ENCODE measurements at regions not wholly inside any gene's neighbourhood (a gene's known extent, or its start where the extent isn't known, plus 50 kb on each side); places are given as distances from the start of the nearest gene placed in this dataset.

DNA sequence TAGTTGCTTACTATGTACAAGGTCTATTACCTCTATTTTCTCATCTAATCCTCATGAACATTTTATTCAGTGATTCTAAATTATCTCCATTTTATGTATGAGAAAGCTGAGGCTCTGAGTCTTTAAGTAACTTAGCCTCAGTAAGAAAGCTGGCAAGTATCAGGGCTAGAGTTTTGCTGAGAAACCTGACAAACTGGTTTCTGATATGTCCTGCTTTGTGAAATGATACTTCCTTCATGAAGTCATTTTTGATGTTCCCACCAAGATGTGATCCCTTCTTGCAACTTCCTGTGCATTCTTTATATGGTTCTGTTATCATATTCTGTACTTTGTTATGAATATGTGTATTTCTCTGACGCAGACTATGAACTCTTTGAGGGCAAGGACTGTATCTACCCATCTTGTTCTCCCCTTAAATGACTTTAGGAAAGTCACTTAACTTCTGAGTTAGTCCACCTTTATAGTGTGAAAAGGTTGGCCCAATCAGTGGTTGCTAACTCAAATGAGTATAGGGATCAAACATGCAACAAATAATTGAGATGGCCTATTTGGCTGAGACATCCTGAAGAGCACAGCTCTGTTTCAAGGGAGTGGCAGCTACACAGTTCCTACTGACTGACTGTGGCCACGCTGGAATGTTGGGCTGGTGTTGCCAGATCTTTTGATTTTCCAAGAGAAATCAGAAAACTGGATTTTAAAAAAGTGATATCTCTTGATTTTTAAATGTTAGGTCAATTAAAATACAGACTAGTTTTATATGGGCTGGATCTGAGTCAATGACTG is 127.9 kb upstream of the AMOT start:
- Histone ChIP-seq H3K36me3 (replicated peaks in 1 of 2; ENCODE audit: insufficient read depth in 1 of 2, low read depth in 2 of 2) (no peaks in the 10 kb centered on the region), H3K4me3 (no peak overlapping the region), H3K27me3 (no peaks in the 10 kb centered on the region), H3K27ac (no peak overlapping the region), H3K4me1 (no peaks in the 10 kb centered on the region), H3K9me3 (no peaks in the 10 kb centered on the region)
- no peak for DNase-seq
- TF ChIP-seq POLR2A (IDR thresholded peaks at IDR 0.05) = no peak
- TF ChIP-seq, protein P1, sequence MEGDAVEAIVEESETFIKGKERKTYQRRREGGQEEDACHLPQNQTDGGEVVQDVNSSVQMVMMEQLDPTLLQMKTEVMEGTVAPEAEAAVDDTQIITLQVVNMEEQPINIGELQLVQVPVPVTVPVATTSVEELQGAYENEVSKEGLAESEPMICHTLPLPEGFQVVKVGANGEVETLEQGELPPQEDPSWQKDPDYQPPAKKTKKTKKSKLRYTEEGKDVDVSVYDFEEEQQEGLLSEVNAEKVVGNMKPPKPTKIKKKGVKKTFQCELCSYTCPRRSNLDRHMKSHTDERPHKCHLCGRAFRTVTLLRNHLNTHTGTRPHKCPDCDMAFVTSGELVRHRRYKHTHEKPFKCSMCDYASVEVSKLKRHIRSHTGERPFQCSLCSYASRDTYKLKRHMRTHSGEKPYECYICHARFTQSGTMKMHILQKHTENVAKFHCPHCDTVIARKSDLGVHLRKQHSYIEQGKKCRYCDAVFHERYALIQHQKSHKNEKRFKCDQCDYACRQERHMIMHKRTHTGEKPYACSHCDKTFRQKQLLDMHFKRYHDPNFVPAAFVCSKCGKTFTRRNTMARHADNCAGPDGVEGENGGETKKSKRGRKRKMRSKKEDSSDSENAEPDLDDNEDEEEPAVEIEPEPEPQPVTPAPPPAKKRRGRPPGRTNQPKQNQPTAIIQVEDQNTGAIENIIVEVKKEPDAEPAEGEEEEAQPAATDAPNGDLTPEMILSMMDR (IDR thresholded peaks at IDR 0.05) = no peak
- no peak for ATAC-seq
- intact Hi-C loops (cut with DNase I) = no loop called here
- WGBS, 2 donors = 78 to 83% methylated on average over 2 of the region's 2 CpGs

DNA sequence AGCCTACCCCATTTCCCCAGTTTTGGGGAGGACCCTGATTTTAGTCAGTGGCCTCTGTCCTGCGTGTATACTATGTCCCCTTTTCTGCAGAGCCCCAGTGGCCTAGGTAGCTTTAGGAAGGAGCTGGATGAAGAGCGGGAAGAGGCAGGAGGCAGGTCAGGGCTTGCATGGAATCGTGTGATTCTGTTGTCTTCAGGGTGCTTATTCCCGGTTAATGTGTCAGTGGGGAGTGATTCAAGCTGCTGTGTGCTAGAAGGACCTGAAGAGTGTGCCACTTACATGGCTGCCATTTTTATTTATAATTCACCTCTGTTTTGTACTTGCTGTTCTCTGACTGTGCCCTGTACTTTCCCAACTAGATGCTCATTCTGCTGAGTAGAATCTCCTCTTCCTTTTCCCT is 127.3 kb upstream of the AMOT start:
- 89 to 91% methylated on average over 4 of the region's 4 CpGs for WGBS, 2 donors
- no peak for TF ChIP-seq POLR2A (IDR thresholded peaks at IDR 0.05)
- TF ChIP-seq, protein P1 (IDR thresholded peaks at IDR 0.05) = no peak
- H3K27ac ChIP-seq = no peak overlapping the region
- no peak for ATAC-seq
- H3K27me3 ChIP-seq = no peaks in the 10 kb centered on the region
- H3K36me3 ChIP-seq (replicated peaks in 1 of 2; ENCODE audit: insufficient read depth in 1 of 2, low read depth in 2 of 2) = no peaks in the 10 kb centered on the region
- DNase-seq = no peak
- intact Hi-C loops (cut with DNase I) = no loop called here
- H3K4me1 ChIP-seq = no peaks in the 10 kb centered on the region
- no peak overlapping the region for H3K4me3 ChIP-seq
- H3K9me3 ChIP-seq = no peaks in the 10 kb centered on the region

DNA sequence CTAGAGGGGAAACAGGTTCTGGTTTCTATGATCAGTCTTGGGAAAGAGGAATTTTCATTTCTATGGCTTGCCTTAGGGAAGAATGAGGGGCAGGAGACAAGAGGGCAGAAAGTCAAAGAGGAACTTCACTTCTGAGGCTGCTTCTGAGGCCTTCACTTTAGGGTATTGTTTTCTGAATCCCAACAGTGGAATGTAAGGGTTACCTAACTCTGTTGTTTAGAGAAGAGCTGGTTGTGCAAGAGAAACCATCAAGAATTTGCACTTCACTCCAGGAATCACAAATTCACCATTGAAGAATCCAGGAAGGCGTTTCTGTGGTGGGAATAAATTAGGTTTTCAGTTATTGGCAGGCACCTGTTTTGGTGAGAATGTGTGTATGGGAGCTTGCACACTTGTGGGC is 126.7 kb upstream of the AMOT start:
- intact Hi-C loops (cut with DNase I) = no loop called here
- DNase-seq = no peak
- WGBS, 2 donors = 70 to 92% methylated on average over 1 of the region's 1 CpG
- H3K27me3 ChIP-seq = no peaks in the 10 kb centered on the region
- H3K9me3 ChIP-seq = no peaks in the 10 kb centered on the region
- H3K27ac ChIP-seq = no peak overlapping the region
- no peaks in the 10 kb centered on the region for H3K36me3 ChIP-seq (replicated peaks in 1 of 2; ENCODE audit: insufficient read depth in 1 of 2, low read depth in 2 of 2)
- H3K4me3 ChIP-seq = no peak overlapping the region
- TF ChIP-seq POLR2A (IDR thresholded peaks at IDR 0.05) = no peak
- no peak for ATAC-seq
- H3K4me1 ChIP-seq = no peaks in the 10 kb centered on the region

DNA sequence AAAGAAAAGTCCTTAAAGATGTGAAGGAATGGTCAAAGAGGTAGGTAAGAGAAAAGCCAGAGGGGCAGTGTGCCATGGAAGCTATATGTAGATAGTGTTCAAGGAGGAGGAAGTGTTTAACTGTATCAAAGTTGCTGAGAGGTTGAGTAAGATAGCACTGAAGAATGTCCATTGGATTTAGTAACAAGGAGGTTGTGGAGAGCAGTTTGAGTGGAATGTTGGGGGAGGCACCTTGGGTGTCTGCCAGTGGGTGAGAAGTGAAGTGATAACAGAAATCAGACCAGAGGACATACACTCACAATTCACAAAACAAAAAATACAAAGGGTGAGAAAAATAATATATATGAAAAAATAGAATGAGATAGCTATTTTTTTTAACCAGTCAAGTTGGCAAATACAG is 121.3 kb upstream of the AMOT start:
- no peak overlapping the region for H3K4me3 ChIP-seq
- intact Hi-C loops (cut with DNase I) = no loop called here
- H3K27ac ChIP-seq = no peak overlapping the region
- no peaks in the 10 kb centered on the region for H3K27me3 ChIP-seq
- no peak for ATAC-seq
- no peak for TF ChIP-seq POLR2A (IDR thresholded peaks at IDR 0.05)
- TF ChIP-seq, protein P1 (IDR thresholded peaks at IDR 0.05) = no peak
- no peaks in the 10 kb centered on the region for H3K4me1 ChIP-seq
- DNase-seq = no peak
- no peaks in the 10 kb centered on the region for H3K9me3 ChIP-seq
- no peaks in the 10 kb centered on the region for H3K36me3 ChIP-seq (replicated peaks in 1 of 2; ENCODE audit: insufficient read depth in 1 of 2, low read depth in 2 of 2)

DNA sequence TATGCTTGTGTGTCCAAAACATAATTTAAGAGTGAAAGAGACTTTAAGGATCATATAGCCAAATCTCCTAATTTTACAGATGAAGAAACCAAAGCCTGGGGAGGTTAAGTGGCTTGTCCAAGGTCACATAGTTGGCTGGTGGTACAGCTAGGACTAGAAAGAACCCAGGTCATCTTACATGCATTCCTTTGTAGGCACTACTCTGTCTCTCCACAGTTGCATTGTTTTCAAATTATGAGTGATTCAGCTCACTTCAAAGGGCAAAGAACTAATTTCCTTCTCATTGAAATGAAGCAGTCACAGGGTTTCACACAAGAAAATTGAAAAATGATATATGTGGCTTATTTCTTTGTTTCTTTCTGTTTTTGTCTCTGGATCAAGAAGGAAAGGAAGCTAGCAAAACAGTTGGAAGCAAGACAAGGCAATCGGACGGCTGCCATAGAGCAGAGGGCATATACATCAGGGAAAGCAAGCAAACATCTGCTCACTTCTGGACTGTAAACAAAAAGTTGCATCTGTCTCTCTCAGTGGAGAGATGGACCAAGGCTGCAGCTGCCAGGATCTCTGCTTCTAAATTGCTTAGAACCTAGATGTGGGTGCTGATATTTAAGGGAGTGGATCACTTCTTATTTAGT is 107.5 kb upstream of the AMOT start:
- Histone ChIP-seq H3K4me3 (no peak overlapping the region), H3K4me1 (no peaks in the 10 kb centered on the region), H3K36me3 (replicated peaks in 1 of 2; ENCODE audit: insufficient read depth in 1 of 2, low read depth in 2 of 2) (no peaks in the 10 kb centered on the region), H3K27ac (no peak overlapping the region), H3K9me3 (no peaks in the 10 kb centered on the region), H3K27me3 (no peaks in the 10 kb centered on the region)
- ATAC-seq (no peak), DNase-seq (no peak)
- intact Hi-C loops (cut with DNase I) = no loop called here
- WGBS, 2 donors = 53 to 68% methylated on average over 2 of the region's 2 CpGs
- TF ChIP-seq, protein P1 (IDR thresholded peaks at IDR 0.05) = no peak
- no peak for TF ChIP-seq POLR2A (IDR thresholded peaks at IDR 0.05)
